Astrocyte (in vitro differentiated cells and primary cell): ENCODE measurements at regions not wholly inside any gene's neighbourhood (a gene's known extent, or its start where the extent isn't known, plus 50 kb on each side); places are given as distances from the start of the nearest gene placed in this dataset.

Experiments used
- DNase-seq: peaks from one replicate; pipeline ENCODE4 v3.0.0-alpha.2; 2010; ENCODE audit warnings: low read depth
- FAIRE-seq: peaks from 2 replicates; lab custom pipeline; 2011; peaks lifted over from hg19 to GRCh38; lab: Jason Lieb, UNC
- H2AFZ ChIP-seq: 2 replicates; pipeline ENCODE4 v1.6.0; 2012; ENCODE audit warnings: low read depth, low read length, inconsistent platforms
- H3K27ac ChIP-seq: 2 replicates; pipeline ENCODE4 v1.5.1; 2011; ENCODE audit warnings: low read depth, low read length, inconsistent platforms
- H3K27me3 ChIP-seq: 2 replicates; pipeline ENCODE4 v1.6.0; 2011; ENCODE audit warnings: low read length, inconsistent platforms; ENCODE audit not compliant: insufficient read depth
- H3K36me3 ChIP-seq: 2 replicates; pipeline ENCODE4 v1.5.1; 2011; ENCODE audit warnings: low read length, inconsistent platforms; ENCODE audit not compliant: insufficient read depth
- H3K4me1 ChIP-seq: 2 replicates; pipeline ENCODE4 v1.5.1; 2011; ENCODE audit warnings: low read length, inconsistent platforms; ENCODE audit not compliant: insufficient read depth
- H3K4me2 ChIP-seq: 2 replicates; pipeline ENCODE4 v1.6.0; 2012; ENCODE audit warnings: low read length, inconsistent platforms
- H3K4me3 ChIP-seq: 2 replicates; pipeline ENCODE4 v1.5.1; 2011; ENCODE audit warnings: low read depth, mild to moderate bottlenecking, low read length, inconsistent platforms; ENCODE audit not compliant: insufficient read depth
- H3K79me2 ChIP-seq: 2 replicates; pipeline ENCODE4 v1.6.0; 2012; ENCODE audit warnings: mild to moderate bottlenecking, low read length, inconsistent platforms; ENCODE audit not compliant: insufficient read depth
- H3K9ac ChIP-seq: 2 replicates; pipeline ENCODE4 v1.6.0; 2012; ENCODE audit warnings: mild to moderate bottlenecking, low read length, inconsistent platforms
- H3K9me3 ChIP-seq: 2 replicates; pipeline ENCODE4 v1.5.1; 2012; ENCODE audit warnings: low read depth, mild to moderate bottlenecking, low read length, inconsistent platforms; ENCODE audit not compliant: insufficient read depth
- H4K20me1 ChIP-seq: 2 replicates; pipeline ENCODE4 v1.6.0; 2012; ENCODE audit warnings: low read length, inconsistent platforms; ENCODE audit not compliant: insufficient read depth
- H3K27ac Mint-ChIP-seq: one replicate; pipeline ENCODE4 v1.8.0; 2021; ENCODE audit warnings: mild to moderate bottlenecking, mixed read lengths; ENCODE audit not compliant: unreplicated experiment
- H3K27me3 Mint-ChIP-seq: one replicate; pipeline ENCODE4 v1.8.0; 2021; ENCODE audit warnings: low read depth, mixed read lengths; ENCODE audit not compliant: unreplicated experiment
- H3K36me3 Mint-ChIP-seq: one replicate; pipeline ENCODE4 v1.8.0; 2021; ENCODE audit warnings: low read depth, mixed read lengths; ENCODE audit not compliant: unreplicated experiment
- H3K4me1 Mint-ChIP-seq: one replicate; pipeline ENCODE4 v1.8.0; 2021; ENCODE audit warnings: low read depth, mixed read lengths; ENCODE audit not compliant: unreplicated experiment
- H3K4me3 Mint-ChIP-seq: one replicate; pipeline ENCODE4 v1.8.0; 2021; ENCODE audit warnings: mild to moderate bottlenecking, moderate library complexity, mixed read lengths; ENCODE audit not compliant: unreplicated experiment
- H3K9me3 Mint-ChIP-seq: one replicate; pipeline ENCODE4 v1.8.0; 2021; ENCODE audit warnings: mild to moderate bottlenecking, mixed read lengths; ENCODE audit not compliant: unreplicated experiment
- CTCF ChIP-seq: IDR thresholded peaks from 2 replicates; pipeline ENCODE4 v1.5.1; 2011; ENCODE audit warnings: low read depth, mild to moderate bottlenecking, inconsistent platforms, low read length, moderate library complexity; ENCODE audit not compliant: insufficient read depth
- EZH2 ChIP-seq: IDR thresholded peaks from 2 replicates; pipeline ENCODE4 v1.6.1; 2012; ENCODE audit warnings: mild to moderate bottlenecking, low read length, inconsistent platforms; ENCODE audit not compliant: insufficient read depth

GRCh38 chr3:157930000-157930780 is 176.0 kb downstream of the SHOX2 start:
- no peaks in the 10 kb centered on the region for H3K36me3 Mint-ChIP-seq
- FAIRE-seq = no peak
- H3K9ac ChIP-seq = no peak overlapping the region

GRCh38 chr3:157926822-157927221 is 179.4 kb downstream of the SHOX2 start:
- Mint-ChIP-seq H3K9me3 (no peaks in the 10 kb centered on the region), H3K36me3 (no peaks in the 10 kb centered on the region), H3K4me3 (no peak overlapping the region), H3K27ac (no peak overlapping the region), H3K4me1 (peaks cover 6% of the 10 kb centered on the region), H3K27me3 (no peaks in the 10 kb centered on the region)
- DNase-seq (no peak), FAIRE-seq (no peak)
- Histone ChIP-seq H4K20me1 (no peaks in the 10 kb centered on the region), H3K9ac (no peak overlapping the region), H3K9me3 (no peaks in the 10 kb centered on the region), H3K4me1 (no peaks in the 10 kb centered on the region), H2AFZ (no peak overlapping the region), H3K4me2 (no peak overlapping the region), H3K36me3 (no peaks in the 10 kb centered on the region), H3K4me3 (no peak overlapping the region), H3K27ac (no peak overlapping the region), H3K27me3 (no peaks in the 10 kb centered on the region), H3K79me2 (no peaks in the 10 kb centered on the region)
- TF ChIP-seq CTCF = no peak
- no peak for TF ChIP-seq EZH2

More at GRCh38 chr3:157930000-157930780, 176.0 kb downstream of the SHOX2 start:
- Mint-ChIP-seq H3K4me3 (no peak overlapping the region), H3K27me3 (no peaks in the 10 kb centered on the region), H3K4me1 (peaks cover 4% of the 10 kb centered on the region), H3K27ac (no peak overlapping the region), H3K9me3 (no peaks in the 10 kb centered on the region)
- no peaks in the 10 kb centered on the region for H4K20me1 ChIP-seq
- TF ChIP-seq EZH2 = no peak
- TF ChIP-seq CTCF = no peak
- DNase-seq = no peak
- H3K9me3 ChIP-seq = no peaks in the 10 kb centered on the region
- no peaks in the 10 kb centered on the region for H3K27me3 ChIP-seq
- no peaks in the 10 kb centered on the region for H3K4me1 ChIP-seq
- H3K4me3 ChIP-seq = no peak overlapping the region
- H3K4me2 ChIP-seq = no peak overlapping the region
- no peak overlapping the region for H3K27ac ChIP-seq
- no peak overlapping the region for H2AFZ ChIP-seq
- no peaks in the 10 kb centered on the region for H3K79me2 ChIP-seq
- H3K36me3 ChIP-seq = no peaks in the 10 kb centered on the region

- Mint-ChIP-seq H3K9me3 (no peaks in the 10 kb centered on the region), H3K27ac (no peak overlapping the region), H3K4me1 (peaks cover 6% of the 10 kb centered on the region), H3K27me3 (no peaks in the 10 kb centered on the region), H3K4me3 (no peak overlapping the region), H3K36me3 (no peaks in the 10 kb centered on the region)
- H3K36me3 ChIP-seq = no peaks in the 10 kb centered on the region
- TF ChIP-seq CTCF = no peak
- no peak for TF ChIP-seq EZH2
- H3K79me2 ChIP-seq = no peaks in the 10 kb centered on the region
- no peak overlapping the region for H3K4me3 ChIP-seq
- no peaks in the 10 kb centered on the region for H3K9me3 ChIP-seq
- FAIRE-seq (no peak), DNase-seq (no peak)
- no peaks in the 10 kb centered on the region for H4K20me1 ChIP-seq
- no peak overlapping the region for H3K4me2 ChIP-seq
- no peak overlapping the region for H3K27ac ChIP-seq
- peaks cover 13% of the 10 kb centered on the region for H3K27me3 ChIP-seq
- no peaks in the 10 kb centered on the region for H3K4me1 ChIP-seq
- no peak overlapping the region for H3K9ac ChIP-seq
- H2AFZ ChIP-seq = no peak overlapping the region
These were observed 183.6 kb downstream of the SHOX2 start for GRCh38 chr3:157922614-157923013.
